GM13977 (cell line): ENCODE measurements at regions not wholly inside any gene's neighbourhood (a gene's known extent, or its start where the extent isn't known, plus 50 kb on each side); places are given as distances from the start of the nearest gene placed in this dataset.

Source experiments
- DNase-seq: peaks from one replicate; pipeline ENCODE4 v3.0.0; 2012; ENCODE audit warnings: low spot score
- in situ Hi-C: fragments of 300-500 bp; cut with MboI; formaldehyde crosslinking; loops from one replicate; pipeline ENCODE4 v1.12.0; 2022; ENCODE audit warnings: low sequenced_read_pairs, low pct_unique_long_range_greater_than_20kb, mixed read lengths, inconsistent platforms; ENCODE audit not compliant: unreplicated experiment
- TF ChIP-seq, protein P1 (sequence below): IDR thresholded peaks from 2 replicates; pipeline ENCODE4 v1.5.1; 2012; ENCODE audit warnings: mild to moderate bottlenecking, control low read depth; ENCODE audit not compliant: insufficient read depth; ENCODE audit errors: extremely low read depth, missing control alignments

DNA sequence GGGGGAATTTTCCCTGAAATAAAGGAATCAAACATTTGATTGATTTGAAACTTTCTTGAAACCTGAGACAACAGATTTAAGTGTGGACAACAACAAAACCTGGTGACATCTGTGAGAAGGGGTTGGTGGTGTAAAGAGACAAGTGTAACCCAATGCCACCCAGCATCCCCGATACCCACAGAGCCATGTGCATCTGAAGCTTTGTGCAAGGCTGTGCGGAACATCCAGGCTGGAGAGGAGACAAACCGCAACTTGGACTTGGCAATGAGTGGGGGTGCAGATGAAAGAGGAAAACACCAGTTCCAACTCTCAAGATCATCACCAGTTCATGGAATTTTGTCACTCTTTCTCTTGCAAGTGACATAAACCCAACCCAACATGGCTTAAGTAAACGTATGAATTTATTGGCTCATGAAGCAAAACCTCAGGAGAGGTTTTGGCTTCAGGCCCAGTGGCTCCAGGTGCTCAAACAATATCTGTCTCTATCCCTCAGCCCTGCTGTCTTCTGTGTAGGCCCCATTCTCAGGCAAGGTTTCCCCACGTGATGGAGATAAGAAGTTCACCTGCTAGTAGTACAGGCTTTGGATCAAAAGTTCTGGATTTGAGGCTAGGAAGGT lies 55.2 kb upstream of the NTF3 start:
- DNase-seq, result no peak
- TF ChIP-seq, protein P1, sequence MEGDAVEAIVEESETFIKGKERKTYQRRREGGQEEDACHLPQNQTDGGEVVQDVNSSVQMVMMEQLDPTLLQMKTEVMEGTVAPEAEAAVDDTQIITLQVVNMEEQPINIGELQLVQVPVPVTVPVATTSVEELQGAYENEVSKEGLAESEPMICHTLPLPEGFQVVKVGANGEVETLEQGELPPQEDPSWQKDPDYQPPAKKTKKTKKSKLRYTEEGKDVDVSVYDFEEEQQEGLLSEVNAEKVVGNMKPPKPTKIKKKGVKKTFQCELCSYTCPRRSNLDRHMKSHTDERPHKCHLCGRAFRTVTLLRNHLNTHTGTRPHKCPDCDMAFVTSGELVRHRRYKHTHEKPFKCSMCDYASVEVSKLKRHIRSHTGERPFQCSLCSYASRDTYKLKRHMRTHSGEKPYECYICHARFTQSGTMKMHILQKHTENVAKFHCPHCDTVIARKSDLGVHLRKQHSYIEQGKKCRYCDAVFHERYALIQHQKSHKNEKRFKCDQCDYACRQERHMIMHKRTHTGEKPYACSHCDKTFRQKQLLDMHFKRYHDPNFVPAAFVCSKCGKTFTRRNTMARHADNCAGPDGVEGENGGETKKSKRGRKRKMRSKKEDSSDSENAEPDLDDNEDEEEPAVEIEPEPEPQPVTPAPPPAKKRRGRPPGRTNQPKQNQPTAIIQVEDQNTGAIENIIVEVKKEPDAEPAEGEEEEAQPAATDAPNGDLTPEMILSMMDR, result no peak
- in situ Hi-C loops, result no loop called here

DNA sequence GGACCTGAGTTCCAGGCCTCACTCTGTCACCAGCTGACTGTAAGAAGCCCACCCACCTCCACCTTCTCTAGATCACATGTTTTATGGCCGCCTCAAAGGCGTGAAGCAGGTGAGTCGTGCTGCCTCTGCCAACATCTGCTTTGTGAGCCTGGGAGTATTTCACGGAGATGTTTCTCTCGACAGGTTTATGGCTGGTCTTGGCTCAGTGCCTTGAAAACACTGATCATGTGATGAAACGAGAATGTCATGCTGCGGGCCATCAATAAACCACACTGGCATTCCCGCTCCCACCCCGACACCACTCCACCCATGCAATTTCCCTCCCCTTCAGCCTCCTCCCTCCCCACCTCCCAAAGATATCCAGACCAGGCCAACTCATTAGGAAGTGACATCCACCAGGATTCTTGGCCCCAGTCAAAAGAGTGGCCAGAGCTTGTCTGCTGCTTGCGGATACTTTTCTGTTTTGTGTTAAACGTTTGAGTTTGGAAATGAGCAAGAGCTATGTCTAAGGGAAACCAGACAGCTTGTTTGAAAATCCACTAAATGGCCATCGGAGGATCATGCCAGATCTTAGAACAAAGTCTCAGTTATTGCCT lies 53.8 kb upstream of the NTF3 start:
- TF ChIP-seq, protein P1, result no peak
- no peak for DNase-seq
- in situ Hi-C loops, result no loop called here

DNA sequence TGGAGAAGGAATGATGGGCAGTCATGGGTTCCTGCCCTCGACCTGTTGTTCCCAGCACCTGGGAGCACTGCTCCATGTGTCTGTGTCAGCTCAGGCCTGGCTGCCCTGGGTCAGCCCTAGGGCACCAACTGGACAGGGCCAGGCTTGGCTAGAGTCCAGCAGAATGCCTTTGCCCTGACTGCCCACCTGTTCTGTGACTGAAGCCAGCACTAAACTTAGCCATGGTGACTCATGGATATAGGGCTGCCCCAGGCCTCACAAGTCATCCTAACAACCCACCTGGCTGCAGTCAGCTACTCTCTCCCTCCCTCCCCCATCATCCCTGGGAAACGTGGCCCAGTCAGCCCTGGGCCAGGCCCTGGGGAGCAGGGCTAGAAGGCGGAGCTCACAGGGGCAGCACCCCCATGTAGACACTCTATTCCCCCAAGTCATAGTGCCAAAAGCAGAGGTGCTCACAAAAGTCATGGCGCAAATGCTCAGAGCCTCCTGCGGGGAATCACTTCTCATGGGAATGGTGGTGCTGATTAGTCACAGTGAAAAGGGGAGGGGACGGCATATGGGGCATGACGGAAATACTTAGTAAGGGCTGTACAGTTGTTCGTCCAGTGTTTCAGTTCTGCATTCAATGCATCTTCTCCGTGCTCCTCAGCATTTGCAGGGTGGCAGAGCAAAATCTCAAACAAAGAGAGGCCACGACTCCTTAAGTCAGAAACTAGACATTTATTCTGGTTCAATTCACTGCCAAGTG lies 52.0 kb upstream of the NTF3 start:
- TF ChIP-seq, protein P1, result no peak
- in situ Hi-C loops, result no loop called here
- DNase-seq, result no peak
